Fibroblast of skin of scalp (primary cell): ENCODE measurements at regions not wholly inside any gene's neighbourhood (a gene's known extent, or its start where the extent isn't known, plus 50 kb on each side); places are given as distances from the start of the nearest gene placed in this dataset.
"Not testable (repeated sequence)": the region's sequence is repeated elsewhere in the genome, so short reads cannot be mapped to it uniquely, and the experiment has no call there.

Experiments
- DNase-seq: peaks from one replicate; pipeline ENCODE4 v3.0.0-alpha.2; 2013

GRCh38 chr2:111542120-111542774 lies 341.7 kb downstream of the ANAPC1 start:
- peak; percentile 72 for DNase-seq

GRCh38 chr2:111544006-111544405 lies 340.0 kb downstream of the ANAPC1 start:
- DNase-seq = not testable (repeated sequence)

GRCh38 chr2:111545723-111546431 lies 338.1 kb downstream of the ANAPC1 start:
- DNase-seq = not testable (repeated sequence)

GRCh38 chr2:111546578-111546977 lies 337.4 kb downstream of the ANAPC1 start:
- DNase-seq = not testable (repeated sequence)

GRCh38 chr2:111549174-111549573 lies 334.8 kb downstream of the ANAPC1 start:
- DNase-seq = not testable (repeated sequence)

GRCh38 chr2:111551428-111551827 lies 332.6 kb downstream of the ANAPC1 start:
- DNase-seq = not testable (repeated sequence)

GRCh38 chr2:111552625-111553024 lies 331.4 kb downstream of the ANAPC1 start:
- not testable (repeated sequence) for DNase-seq

- not testable (repeated sequence) for DNase-seq
Observed at GRCh38 chr2:111559301-111559700, 324.7 kb downstream of the ANAPC1 start.

GRCh38 chr2:111559814-111560213 lies 324.2 kb downstream of the ANAPC1 start:
- DNase-seq = not testable (repeated sequence)

GRCh38 chr2:111566068-111566467 lies 317.9 kb downstream of the ANAPC1 start:
- not testable (repeated sequence) for DNase-seq

GRCh38 chr2:111567233-111567632 lies 316.8 kb downstream of the ANAPC1 start:
- DNase-seq = not testable (repeated sequence)

- DNase-seq = not testable (repeated sequence)
Observed at GRCh38 chr2:111569356-111570199, 314.4 kb downstream of the ANAPC1 start.

GRCh38 chr2:111570300-111571114 lies 313.5 kb downstream of the ANAPC1 start:
- DNase-seq = not testable (repeated sequence)

GRCh38 chr2:111574803-111575202 lies 309.2 kb downstream of the ANAPC1 start:
- DNase-seq = not testable (repeated sequence)

- DNase-seq = not testable (repeated sequence)
Observed at GRCh38 chr2:111577154-111577885, 306.7 kb downstream of the ANAPC1 start.

- DNase-seq = not testable (repeated sequence)
Observed at GRCh38 chr2:111579500-111580134, 304.4 kb downstream of the ANAPC1 start.

GRCh38 chr2:111580616-111581015 lies 303.4 kb downstream of the ANAPC1 start:
- not testable (repeated sequence) for DNase-seq

GRCh38 chr2:111582090-111582489 lies 301.9 kb downstream of the ANAPC1 start:
- DNase-seq = not testable (repeated sequence)

GRCh38 chr2:111583480-111583879 lies 300.5 kb downstream of the ANAPC1 start:
- DNase-seq = not testable (repeated sequence)

- DNase-seq = not testable (repeated sequence)
Observed at GRCh38 chr2:111584540-111584939, 299.5 kb downstream of the ANAPC1 start.

- DNase-seq = not testable (repeated sequence)
Observed at GRCh38 chr2:111584950-111585349, 299.0 kb downstream of the ANAPC1 start.
